ENCODE measurements at regions not wholly inside any gene's neighbourhood (a gene's known extent, or its start where the extent isn't known, plus 50 kb on each side); places are given as distances from the start of the nearest gene placed in this dataset.
A peak's percentile ranks its signal among the peaks of the same experiment; 100 is the strongest.

- TF ChIP-seq EZH2phosphoT487 (IDR thresholded peaks at IDR 0.05; ENCODE audit: borderline replicate concordance, low read length) (no peak), CTCF (IDR thresholded peaks at IDR 0.05; ENCODE audit: low read depth, low read length, poor library complexity, severe bottlenecking) (no peak)
- H4K20me1 ChIP-seq (ENCODE audit: control insufficient read depth, insufficient read depth, low read depth, low read length): no peaks in the 10 kb centered on the region
- no peaks in the 10 kb centered on the region for H3K9me2 ChIP-seq (replicated peaks; ENCODE audit: control insufficient read depth, low read length)
- no peak overlapping the region for H3K4me3 ChIP-seq (ENCODE audit: low read length)
- H3K4me1 ChIP-seq (ENCODE audit: control insufficient read depth, low read length): peaks cover 30% of the 10 kb centered on the region
- H3K27ac ChIP-seq (ENCODE audit: low read depth, low read length): no peak overlapping the region
- H3K36me3 ChIP-seq (ENCODE audit: control insufficient read depth, low read length): no peaks in the 10 kb centered on the region
- H3K79me2 ChIP-seq (ENCODE audit: control insufficient read depth, low read length): no peaks in the 10 kb centered on the region
- H3K4me2 ChIP-seq (ENCODE audit: low read length): no peak overlapping the region
- H3K9me3 ChIP-seq (ENCODE audit: control insufficient read depth, insufficient read depth, low read length): no peaks in the 10 kb centered on the region
- 0 out of 2 replicates have a peak, but pooled peaks cover 4% of the 10 kb centered on the region for H3F3A ChIP-seq (ENCODE audit: control insufficient read depth, insufficient read depth)
- no peaks in the 10 kb centered on the region for H3K27me3 ChIP-seq (ENCODE audit: control insufficient read depth, low read length)
Observed at GRCh38 chr3:191148131-191148530, 50.9 kb upstream of the OSTN start.

GRCh38 chr3:191143224-191143623 is 55.8 kb upstream of the OSTN start:
- Histone ChIP-seq H3K79me2 (ENCODE audit: control insufficient read depth, low read length) (no peaks in the 10 kb centered on the region), H3K36me3 (ENCODE audit: control insufficient read depth, low read length) (no peaks in the 10 kb centered on the region), H3K4me3 (ENCODE audit: low read length) (no peak overlapping the region), H3K4me1 (ENCODE audit: control insufficient read depth, low read length) (peaks cover 46% of the 10 kb centered on the region), H3F3A (ENCODE audit: control insufficient read depth, insufficient read depth) (0 out of 2 replicates have a peak, but pooled peaks cover 4% of the 10 kb centered on the region), H3K9me2 (replicated peaks; ENCODE audit: control insufficient read depth, low read length) (no peaks in the 10 kb centered on the region), H3K4me2 (ENCODE audit: low read length) (peak overlapping the region; percentile 64), H3K27me3 (ENCODE audit: control insufficient read depth, low read length) (no peaks in the 10 kb centered on the region), H3K27ac (ENCODE audit: low read depth, low read length) (no peak overlapping the region), H4K20me1 (ENCODE audit: control insufficient read depth, insufficient read depth, low read depth, low read length) (no peaks in the 10 kb centered on the region), H3K9me3 (ENCODE audit: control insufficient read depth, insufficient read depth, low read length) (no peaks in the 10 kb centered on the region)
- no peak for TF ChIP-seq CTCF (IDR thresholded peaks at IDR 0.05; ENCODE audit: low read depth, low read length, poor library complexity, severe bottlenecking)
- TF ChIP-seq EZH2phosphoT487 (IDR thresholded peaks at IDR 0.05; ENCODE audit: borderline replicate concordance, low read length): no peak

GRCh38 chr3:191141728-191142127 is 57.3 kb upstream of the OSTN start:
- no peak overlapping the region for H3K27ac ChIP-seq (ENCODE audit: low read depth, low read length)
- H3K79me2 ChIP-seq (ENCODE audit: control insufficient read depth, low read length): no peaks in the 10 kb centered on the region
- H4K20me1 ChIP-seq (ENCODE audit: control insufficient read depth, insufficient read depth, low read depth, low read length): no peaks in the 10 kb centered on the region
- H3K9me3 ChIP-seq (ENCODE audit: control insufficient read depth, insufficient read depth, low read length): no peaks in the 10 kb centered on the region
- no peaks in the 10 kb centered on the region for H3K9me2 ChIP-seq (replicated peaks; ENCODE audit: control insufficient read depth, low read length)
- TF ChIP-seq EZH2phosphoT487 (IDR thresholded peaks at IDR 0.05; ENCODE audit: borderline replicate concordance, low read length) (no peak), CTCF (IDR thresholded peaks at IDR 0.05; ENCODE audit: low read depth, low read length, poor library complexity, severe bottlenecking) (no peak)
- no peak overlapping the region for H3K4me2 ChIP-seq (ENCODE audit: low read length)
- no peaks in the 10 kb centered on the region for H3K36me3 ChIP-seq (ENCODE audit: control insufficient read depth, low read length)
- H3K4me3 ChIP-seq (ENCODE audit: low read length): no peak overlapping the region
- 0 out of 2 replicates have a peak, but pooled peaks cover 3% of the 10 kb centered on the region for H3F3A ChIP-seq (ENCODE audit: control insufficient read depth, insufficient read depth)
- H3K27me3 ChIP-seq (ENCODE audit: control insufficient read depth, low read length): no peaks in the 10 kb centered on the region
- peaks cover 58% of the 10 kb centered on the region for H3K4me1 ChIP-seq (ENCODE audit: control insufficient read depth, low read length)

Data from DOHH2 (cell line).